ENCODE measurements at regions not wholly inside any gene's neighbourhood (a gene's known extent, or its start where the extent isn't known, plus 50 kb on each side); places are given as distances from the start of the nearest gene placed in this dataset.

- Histone ChIP-seq H3K4me1 (no peaks in the 10 kb centered on the region), H3K27ac (no peak overlapping the region), H3K36me3 (no peaks in the 10 kb centered on the region), H3K9me3 (no peaks in the 10 kb centered on the region), H3K4me3 (no peak overlapping the region), H3K27me3 (peaks cover 0 to 7% (median 0%) of the 10 kb centered on the region in 4 donors)
- no peak for TF ChIP-seq POLR2A (IDR thresholded peaks at IDR 0.05)
- TF ChIP-seq CTCF (IDR thresholded peaks at IDR 0.05), result peak in 3 of 6 experiments; percentile 12 to 16 (median 12)
- no peak for DNase-seq
- intact Hi-C loops (cut with DNase I), result no loop called here
- 41 to 42% methylated on average over 11 of the region's 11 CpGs for WGBS, 2 donors
These were observed 792.0 kb downstream of the TYW1 start for GRCh38 chr7:67788669-67789068.

- intact Hi-C loops (cut with DNase I), result no loop called here
These were observed 795.3 kb downstream of the TYW1 start for GRCh38 chr7:67791918-67792317.

GRCh38 chr7:67794544-67794943 lies 797.9 kb downstream of the TYW1 start:
- no peaks in the 10 kb centered on the region for H3K36me3 ChIP-seq
- no peak overlapping the region for H3K27ac ChIP-seq
- DNase-seq, result no peak
- no peak overlapping the region for H3K4me3 ChIP-seq
- TF ChIP-seq CTCF (IDR thresholded peaks at IDR 0.05) (no peak), POLR2A (IDR thresholded peaks at IDR 0.05) (no peak)
- no peaks in the 10 kb centered on the region for H3K9me3 ChIP-seq
- intact Hi-C loops (cut with DNase I), result no loop called here
- peaks cover 0 to 3% (median 0%) of the 10 kb centered on the region in 4 donors for H3K27me3 ChIP-seq
- H3K4me1 ChIP-seq, result no peaks in the 10 kb centered on the region
- WGBS, 2 donors, result 69 to 82% methylated on average over 2 of the region's 2 CpGs

More at GRCh38 chr7:67791918-67792317, 795.3 kb downstream of the TYW1 start:
- TF ChIP-seq POLR2A (IDR thresholded peaks at IDR 0.05) (no peak), CTCF (IDR thresholded peaks at IDR 0.05) (no peak)
- Histone ChIP-seq H3K4me1 (no peaks in the 10 kb centered on the region), H3K9me3 (no peaks in the 10 kb centered on the region), H3K36me3 (no peaks in the 10 kb centered on the region), H3K27me3 (peaks cover 0 to 7% (median 0%) of the 10 kb centered on the region in 4 donors), H3K4me3 (no peak overlapping the region), H3K27ac (no peak overlapping the region)
- WGBS, 2 donors, result 81 to 87% methylated on average over 2 to 3 of the region's 3 CpGs
- DNase-seq, result no peak

GRCh38 chr7:67803789-67804188 lies 807.2 kb downstream of the TYW1 start:
- Histone ChIP-seq H3K9me3 (no peaks in the 10 kb centered on the region), H3K4me1 (no peaks in the 10 kb centered on the region), H3K4me3 (no peak overlapping the region), H3K36me3 (no peaks in the 10 kb centered on the region), H3K27me3 (peaks cover 0 to 13% (median 0%) of the 10 kb centered on the region in 4 donors), H3K27ac (no peak overlapping the region)
- WGBS, 2 donors, result 76 to 83% methylated on average over 2 to 8 of the region's 8 CpGs
- DNase-seq, result no peak
- TF ChIP-seq POLR2A (IDR thresholded peaks at IDR 0.05) (no peak), CTCF (IDR thresholded peaks at IDR 0.05) (no peak)
- intact Hi-C loops (cut with DNase I), result no loop called here

GRCh38 chr7:67805921-67806471 lies 809.4 kb downstream of the TYW1 start:
- 69 to 76% methylated on average over 6 of the region's 6 CpGs for WGBS, 2 donors

More at GRCh38 chr7:67805921-67806471, 809.4 kb downstream of the TYW1 start:
- no peak overlapping the region for H3K4me3 ChIP-seq
- intact Hi-C loops (cut with DNase I), result no loop called here
- DNase-seq, result no peak
- TF ChIP-seq CTCF (IDR thresholded peaks at IDR 0.05), result no peak
- no peak for TF ChIP-seq POLR2A (IDR thresholded peaks at IDR 0.05)
- no peaks in the 10 kb centered on the region for H3K9me3 ChIP-seq
- peaks cover 0 to 13% (median 0%) of the 10 kb centered on the region in 4 donors for H3K27me3 ChIP-seq
- no peak overlapping the region for H3K27ac ChIP-seq
- H3K4me1 ChIP-seq, result no peaks in the 10 kb centered on the region
- no peaks in the 10 kb centered on the region for H3K36me3 ChIP-seq
